ENCODE measurements at regions not wholly inside any gene's neighbourhood (a gene's known extent, or its start where the extent isn't known, plus 50 kb on each side); places are given as distances from the start of the nearest gene placed in this dataset.

DNA sequence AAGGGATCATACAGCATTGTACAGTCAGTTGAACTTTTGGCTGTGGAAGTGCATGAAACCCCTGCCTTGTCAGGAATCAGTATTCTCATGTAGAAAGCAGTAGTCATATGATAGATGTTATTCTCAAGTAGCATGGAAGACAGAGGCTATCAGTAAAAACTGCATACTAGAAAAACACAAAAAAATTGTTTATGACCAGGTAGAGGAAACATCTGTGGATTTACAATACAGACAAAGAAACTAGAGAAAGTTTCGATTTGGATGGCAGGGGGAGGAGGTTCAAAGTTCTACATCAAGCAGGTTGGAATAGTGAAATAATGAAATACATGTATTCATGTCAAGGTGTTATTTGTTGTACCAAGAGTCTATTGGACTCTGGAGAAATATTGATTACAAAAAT is 212.3 kb upstream of the DDI1 start:
- TF ChIP-seq, protein P1, sequence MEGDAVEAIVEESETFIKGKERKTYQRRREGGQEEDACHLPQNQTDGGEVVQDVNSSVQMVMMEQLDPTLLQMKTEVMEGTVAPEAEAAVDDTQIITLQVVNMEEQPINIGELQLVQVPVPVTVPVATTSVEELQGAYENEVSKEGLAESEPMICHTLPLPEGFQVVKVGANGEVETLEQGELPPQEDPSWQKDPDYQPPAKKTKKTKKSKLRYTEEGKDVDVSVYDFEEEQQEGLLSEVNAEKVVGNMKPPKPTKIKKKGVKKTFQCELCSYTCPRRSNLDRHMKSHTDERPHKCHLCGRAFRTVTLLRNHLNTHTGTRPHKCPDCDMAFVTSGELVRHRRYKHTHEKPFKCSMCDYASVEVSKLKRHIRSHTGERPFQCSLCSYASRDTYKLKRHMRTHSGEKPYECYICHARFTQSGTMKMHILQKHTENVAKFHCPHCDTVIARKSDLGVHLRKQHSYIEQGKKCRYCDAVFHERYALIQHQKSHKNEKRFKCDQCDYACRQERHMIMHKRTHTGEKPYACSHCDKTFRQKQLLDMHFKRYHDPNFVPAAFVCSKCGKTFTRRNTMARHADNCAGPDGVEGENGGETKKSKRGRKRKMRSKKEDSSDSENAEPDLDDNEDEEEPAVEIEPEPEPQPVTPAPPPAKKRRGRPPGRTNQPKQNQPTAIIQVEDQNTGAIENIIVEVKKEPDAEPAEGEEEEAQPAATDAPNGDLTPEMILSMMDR (IDR thresholded peaks at IDR 0.05; ENCODE audit: insufficient read depth, low read length, poor library complexity, severe bottlenecking): no peak
- no peak for DNase-seq (ENCODE audit: extremely low read depth, insufficient read length)
- Histone ChIP-seq H3K36me3 (ENCODE audit: control insufficient read depth, insufficient read depth, low read length) (no peaks in the 10 kb centered on the region), H3K4me3 (replicated peaks; ENCODE audit: low read depth, low read length) (no peak overlapping the region), H3K27me3 (replicated peaks; ENCODE audit: control insufficient read depth, insufficient read depth, low read length) (no peaks in the 10 kb centered on the region; the same call in 1 of the 2 replicates)

DNA sequence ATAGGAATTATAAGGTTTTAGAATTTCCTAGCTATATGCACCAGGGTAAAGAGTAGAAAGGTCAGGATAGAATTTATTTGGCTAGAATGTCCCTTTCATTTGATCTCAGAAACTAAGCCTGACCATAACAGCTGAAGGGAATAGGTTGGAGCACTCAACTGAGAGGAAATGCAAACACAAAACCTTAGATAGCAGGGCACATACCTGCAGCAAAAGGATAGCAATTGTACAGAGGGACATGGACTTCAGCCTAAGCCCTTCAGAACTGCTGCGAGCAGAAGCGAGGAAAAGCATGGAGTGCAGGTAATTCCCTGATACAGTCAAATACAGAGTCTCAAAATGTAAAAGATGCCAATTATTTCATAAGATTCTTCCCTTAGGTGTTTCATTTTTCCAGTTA is 211.0 kb upstream of the DDI1 start:
- no peak for DNase-seq (ENCODE audit: extremely low read depth, insufficient read length)
- TF ChIP-seq, protein P1 (IDR thresholded peaks at IDR 0.05; ENCODE audit: insufficient read depth, low read length, poor library complexity, severe bottlenecking): no peak
- Histone ChIP-seq H3K36me3 (ENCODE audit: control insufficient read depth, insufficient read depth, low read length) (no peaks in the 10 kb centered on the region), H3K4me3 (replicated peaks; ENCODE audit: low read depth, low read length) (no peak overlapping the region), H3K27me3 (replicated peaks; ENCODE audit: control insufficient read depth, insufficient read depth, low read length) (no peaks in the 10 kb centered on the region; the same call in 1 of the 2 replicates)

DNA sequence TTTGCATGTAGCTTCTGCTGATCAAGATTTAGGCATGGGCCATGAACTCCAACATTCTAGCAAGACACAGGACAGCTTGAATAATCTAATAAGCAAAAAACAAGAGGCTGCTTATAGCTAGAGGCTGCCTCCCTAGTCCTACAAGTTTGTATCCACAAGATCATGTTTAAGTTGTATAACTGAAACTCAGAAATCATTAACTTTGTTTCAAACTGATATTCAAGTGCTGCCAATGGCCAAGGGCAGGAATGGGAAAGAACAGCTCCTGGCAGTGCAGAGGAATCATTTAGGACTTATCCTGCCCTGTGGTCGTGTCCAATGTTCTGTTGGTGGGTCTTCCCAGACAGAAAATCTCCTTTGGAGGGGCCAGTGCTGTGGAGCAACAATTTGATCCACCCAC is 209.6 kb upstream of the DDI1 start:
- Histone ChIP-seq H3K36me3 (ENCODE audit: control insufficient read depth, insufficient read depth, low read length) (no peaks in the 10 kb centered on the region), H3K4me3 (replicated peaks; ENCODE audit: low read depth, low read length) (no peak overlapping the region), H3K27me3 (replicated peaks; ENCODE audit: control insufficient read depth, insufficient read depth, low read length) (no peaks in the 10 kb centered on the region; the same call in 1 of the 2 replicates)
- TF ChIP-seq, protein P1 (IDR thresholded peaks at IDR 0.05; ENCODE audit: insufficient read depth, low read length, poor library complexity, severe bottlenecking): no peak
- DNase-seq (ENCODE audit: extremely low read depth, insufficient read length): no peak

DNA sequence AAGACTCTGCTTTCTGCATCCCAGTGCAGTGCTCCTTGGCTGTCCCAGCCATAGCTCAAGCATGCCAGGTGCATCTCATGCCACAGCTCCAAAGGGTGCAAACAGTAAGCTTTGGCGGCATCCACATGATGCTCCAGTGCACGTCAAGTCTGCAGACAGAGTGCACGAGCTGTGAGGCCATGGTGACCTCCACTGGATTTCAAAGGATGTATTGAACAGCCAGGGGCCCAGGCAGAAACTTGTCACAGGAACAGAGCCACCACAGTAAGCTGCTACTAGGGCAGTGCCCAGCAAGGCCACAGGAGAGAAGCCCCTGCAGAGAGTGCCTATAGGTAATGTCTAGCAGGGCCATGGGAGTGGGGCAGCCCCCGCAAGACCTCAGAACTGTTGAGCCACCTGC is 206.8 kb upstream of the DDI1 start:
- TF ChIP-seq, protein P1 (IDR thresholded peaks at IDR 0.05; ENCODE audit: insufficient read depth, low read length, poor library complexity, severe bottlenecking): no peak
- Histone ChIP-seq H3K4me3 (replicated peaks; ENCODE audit: low read depth, low read length) (no peak overlapping the region), H3K36me3 (ENCODE audit: control insufficient read depth, insufficient read depth, low read length) (no peaks in the 10 kb centered on the region), H3K27me3 (replicated peaks; ENCODE audit: control insufficient read depth, insufficient read depth, low read length) (no peaks in the 10 kb centered on the region; the same call in 1 of the 2 replicates)
- no peak for DNase-seq (ENCODE audit: extremely low read depth, insufficient read length)

DNA sequence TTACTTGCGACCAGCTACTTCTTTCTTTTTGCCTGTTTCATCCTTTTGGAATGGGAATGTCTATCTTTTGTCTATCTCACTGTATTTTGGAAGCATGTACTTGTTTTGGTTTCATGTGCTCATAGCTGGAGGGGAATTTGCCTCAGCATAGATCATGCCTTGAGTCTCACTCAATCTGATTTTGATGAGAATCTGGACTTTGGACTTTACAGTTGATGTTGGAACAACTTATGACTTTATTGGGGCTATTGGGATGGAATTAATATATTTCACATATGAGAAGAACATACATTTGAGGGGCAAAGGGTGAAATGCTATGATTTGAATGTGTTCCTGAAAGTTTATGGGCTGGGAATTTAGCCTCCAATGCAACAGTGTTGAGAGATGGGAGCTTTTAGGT is 206.2 kb upstream of the DDI1 start:
- Histone ChIP-seq H3K4me3 (replicated peaks; ENCODE audit: low read depth, low read length) (no peak overlapping the region), H3K36me3 (ENCODE audit: control insufficient read depth, insufficient read depth, low read length) (no peaks in the 10 kb centered on the region), H3K27me3 (replicated peaks; ENCODE audit: control insufficient read depth, insufficient read depth, low read length) (no peaks in the 10 kb centered on the region; the same call in 1 of the 2 replicates)
- no peak for DNase-seq (ENCODE audit: extremely low read depth, insufficient read length)
- TF ChIP-seq, protein P1 (IDR thresholded peaks at IDR 0.05; ENCODE audit: insufficient read depth, low read length, poor library complexity, severe bottlenecking): no peak

DNA sequence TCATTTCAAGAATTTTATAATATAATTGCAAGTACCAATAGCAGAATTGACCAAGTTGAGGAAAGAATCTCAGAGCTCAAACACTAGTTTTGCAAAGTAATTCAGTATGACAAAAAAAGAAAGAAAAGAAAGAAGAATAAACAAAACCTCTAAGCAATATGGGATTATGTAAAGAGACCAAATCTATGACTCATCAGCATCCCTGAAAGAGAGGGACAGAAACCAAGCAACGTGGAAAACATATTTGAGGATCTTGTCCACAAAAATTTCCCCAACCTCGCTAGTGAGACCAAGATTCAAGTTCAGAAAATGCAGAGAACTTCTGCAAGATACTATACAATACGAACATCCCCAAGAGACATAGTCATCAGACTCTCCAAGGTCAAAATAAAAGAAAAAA is 203.7 kb upstream of the DDI1 start:
- DNase-seq (ENCODE audit: extremely low read depth, insufficient read length): no peak

More for the DNA sequence above, 203.7 kb upstream of the DDI1 start:
- Histone ChIP-seq H3K27me3 (replicated peaks; ENCODE audit: control insufficient read depth, insufficient read depth, low read length) (no peaks in the 10 kb centered on the region; the same call in 1 of the 2 replicates), H3K4me3 (replicated peaks; ENCODE audit: low read depth, low read length) (no peak overlapping the region), H3K36me3 (ENCODE audit: control insufficient read depth, insufficient read depth, low read length) (no peaks in the 10 kb centered on the region)
- TF ChIP-seq, protein P1 (IDR thresholded peaks at IDR 0.05; ENCODE audit: insufficient read depth, low read length, poor library complexity, severe bottlenecking): no peak
